Neural progenitor cell (in vitro differentiated cells): ENCODE measurements at regions not wholly inside any gene's neighbourhood (a gene's known extent, or its start where the extent isn't known, plus 50 kb on each side); places are given as distances from the start of the nearest gene placed in this dataset.

Experiments
- CTCF ChIP-seq: fragments of 200-600 bp; sonication (generic); IDR thresholded peaks from 2 replicates; pipeline ENCODE4 v1.5.1; 2017; ENCODE audit warnings: antibody characterized with exemption, mild to moderate bottlenecking
- EZH2 ChIP-seq: fragments of 200-600 bp; sonication (generic); IDR thresholded peaks from 2 replicates; pipeline ENCODE4 v1.6.1; 2017; ENCODE audit warnings: antibody characterized with exemption, mild to moderate bottlenecking, moderate library complexity

- TF ChIP-seq CTCF (no peak), EZH2 (no peak)
Observed at GRCh38 chr12:68447797-68448260, 115.7 kb upstream of the MDM1 start.
